H9 (cell line): ENCODE measurements at regions not wholly inside any gene's neighbourhood (a gene's known extent, or its start where the extent isn't known, plus 50 kb on each side); places are given as distances from the start of the nearest gene placed in this dataset.

Source experiments
- DNase-seq: peaks from one replicate; pipeline ENCODE4 v3.0.0-alpha.2; 2017
- H2AFZ ChIP-seq: one replicate; pipeline ENCODE4 v1.6.1; 2013; ENCODE audit warnings: mild to moderate bottlenecking, low read length, control low read depth, moderate library complexity
- H2AK5ac ChIP-seq: 2 replicates; pipeline ENCODE4 v1.6.1; 2013; ENCODE audit warnings: low read length, control low read depth, mixed read lengths; ENCODE audit not compliant: insufficient read length
- H2BK120ac ChIP-seq: one replicate; pipeline ENCODE4 v1.6.1; 2013; ENCODE audit warnings: low read depth, mild to moderate bottlenecking, low read length, control low read depth, inconsistent platforms; ENCODE audit not compliant: poor library complexity, severe bottlenecking
- H2BK12ac ChIP-seq: 2 replicates; pipeline ENCODE4 v1.6.1; 2013; ENCODE audit warnings: low read length, control low read depth, mixed read lengths, low read depth; ENCODE audit not compliant: insufficient read length
- H2BK15ac ChIP-seq: 2 replicates; pipeline ENCODE4 v1.6.1; 2013; ENCODE audit warnings: low read depth, low read length, control low read depth
- H2BK20ac ChIP-seq: one replicate; pipeline ENCODE4 v1.6.1; 2013; ENCODE audit warnings: low read depth, mild to moderate bottlenecking, low read length, control low read depth, inconsistent platforms; ENCODE audit not compliant: poor library complexity, severe bottlenecking
- H2BK5ac ChIP-seq: 2 replicates; pipeline ENCODE4 v1.6.1; 2013; ENCODE audit warnings: low read length, control low read depth, mixed read lengths; ENCODE audit not compliant: insufficient read length
- H3K14ac ChIP-seq: 2 replicates; pipeline ENCODE4 v1.6.1; 2013; ENCODE audit warnings: low read length, control low read depth; ENCODE audit not compliant: insufficient read depth
- H3K18ac ChIP-seq: 2 replicates; pipeline ENCODE4 v1.6.1; 2013; ENCODE audit warnings: low read depth, mild to moderate bottlenecking, mixed read lengths, low read length, control low read depth; ENCODE audit not compliant: insufficient read length
- H3K23ac ChIP-seq: 2 replicates; pipeline ENCODE4 v1.6.1; 2013; ENCODE audit warnings: low read length, control low read depth, mixed read lengths, low read depth; ENCODE audit not compliant: insufficient read length
- H3K23me2 ChIP-seq: 2 replicates; pipeline ENCODE4 v1.6.1; 2013; ENCODE audit warnings: low read depth, mild to moderate bottlenecking, mixed read lengths, low read length, control low read depth; ENCODE audit not compliant: insufficient read length, poor library complexity, severe bottlenecking
- H3K27ac ChIP-seq: 2 replicates; pipeline ENCODE4 v1.5.1; 2013; ENCODE audit warnings: low read length, control low read depth, mixed read lengths, low read depth; ENCODE audit not compliant: insufficient read length
- H3K27me3 ChIP-seq: 2 replicates; pipeline ENCODE4 v1.6.1; 2013; ENCODE audit warnings: low read length, control low read depth, inconsistent platforms; ENCODE audit not compliant: insufficient read depth
- H3K4ac ChIP-seq: 2 replicates; pipeline ENCODE4 v1.6.1; 2013; ENCODE audit warnings: low read depth, mild to moderate bottlenecking, control low read depth, inconsistent platforms, low read length, moderate library complexity
- H3K4me1 ChIP-seq: 2 replicates; pipeline ENCODE4 v1.6.1; 2013; ENCODE audit warnings: low read length, control low read depth, inconsistent platforms; ENCODE audit not compliant: insufficient read depth
- H3K4me2 ChIP-seq: 2 replicates; pipeline ENCODE4 v1.6.1; 2013; ENCODE audit warnings: low read length, control low read depth, mixed read lengths; ENCODE audit not compliant: insufficient read length, insufficient read depth
- H3K56ac ChIP-seq: 2 replicates; pipeline ENCODE4 v1.6.1; 2013; ENCODE audit warnings: low read depth, mild to moderate bottlenecking, mixed read lengths, low read length, control low read depth; ENCODE audit not compliant: insufficient read length
- H3K79me1 ChIP-seq: 2 replicates; pipeline ENCODE4 v1.6.1; 2013; ENCODE audit warnings: low read depth, mild to moderate bottlenecking, moderate library complexity, low read length, control low read depth, inconsistent platforms; ENCODE audit not compliant: insufficient read depth, poor library complexity, severe bottlenecking
- H3K79me2 ChIP-seq: 2 replicates; pipeline ENCODE4 v1.6.1; 2013; ENCODE audit warnings: low read length, control low read depth, inconsistent platforms; ENCODE audit not compliant: insufficient read depth
- H3K9ac ChIP-seq: 2 replicates; pipeline ENCODE4 v1.6.1; 2013; ENCODE audit warnings: low read length, control low read depth, mixed read lengths; ENCODE audit not compliant: insufficient read length; ENCODE audit errors: extremely low read depth
- H3K9me3 ChIP-seq: one replicate; pipeline ENCODE4 v1.6.1; 2013; ENCODE audit warnings: low read depth, low read length, inconsistent platforms; ENCODE audit not compliant: control insufficient read depth
- H3T11ph ChIP-seq: one replicate; pipeline ENCODE4 v1.6.1; 2013; ENCODE audit warnings: mild to moderate bottlenecking, low read length, control low read depth, inconsistent platforms
- H4K20me1 ChIP-seq: one replicate; pipeline ENCODE4 v1.6.1; 2013; ENCODE audit not compliant: control insufficient read depth, insufficient read length, insufficient read depth
- H4K5ac ChIP-seq: 2 replicates; pipeline ENCODE4 v1.6.1; 2013; ENCODE audit warnings: low read depth, mild to moderate bottlenecking, mixed read lengths, low read length, control low read depth; ENCODE audit not compliant: insufficient read length
- H4K8ac ChIP-seq: replicated peaks from 2 replicates; pipeline ENCODE4 v1.6.1; 2013; ENCODE audit warnings: low read length, control low read depth, mixed read lengths, low read depth; ENCODE audit not compliant: insufficient read length
- H4K91ac ChIP-seq: 2 replicates; pipeline ENCODE4 v1.6.1; 2013; ENCODE audit warnings: low read depth, mild to moderate bottlenecking, moderate library complexity, mixed read lengths, low read length, control low read depth; ENCODE audit not compliant: insufficient read length
- H3K27ac Mint-ChIP-seq, 3 experiments: 2 replicates in 2 of 3; 3 replicates in 1 of 3; pipeline ENCODE4 v1.8.0; 2020 to 2021; ENCODE audit warnings: mixed read lengths in 3 of 3, mild to moderate bottlenecking in 1 of 3, moderate library complexity in 1 of 3
- H3K27me3 Mint-ChIP-seq: 2 replicates; pipeline ENCODE4 v1.8.0; 2021; ENCODE audit warnings: low read depth, mild to moderate bottlenecking, moderate library complexity, mixed read lengths
- H3K36me3 Mint-ChIP-seq, 3 experiments: 2 replicates in 2 of 3; 3 replicates in 1 of 3; pipeline ENCODE4 v1.8.0; 2020 to 2021; ENCODE audit warnings: low read depth in 3 of 3, mixed read lengths in 3 of 3; ENCODE audit not compliant: insufficient read depth in 1 of 3
- H3K4me1 Mint-ChIP-seq, 2 experiments: 2 replicates each; pipeline ENCODE4 v1.8.0; 2020; ENCODE audit warnings: mixed read lengths in 2 of 2
- H3K4me3 Mint-ChIP-seq, 2 experiments: 2 replicates in 1 of 2; 3 replicates in 1 of 2; pipeline ENCODE4 v1.8.0; 2020 to 2021; ENCODE audit warnings: mild to moderate bottlenecking in 2 of 2, mixed read lengths in 2 of 2, moderate library complexity in 1 of 2
- H3K9me3 Mint-ChIP-seq, 2 experiments: 2 replicates in 1 of 2; 3 replicates in 1 of 2; pipeline ENCODE4 v1.8.0; 2020; ENCODE audit warnings: mild to moderate bottlenecking in 2 of 2, mixed read lengths in 2 of 2, moderate library complexity in 1 of 2
- CTCF ChIP-seq: fragments of 200-600 bp; sonication (generic); conservative IDR thresholded peaks from 3 replicates; pipeline ENCODE4 v1.8.0; 2021; ENCODE audit warnings: antibody characterized with exemption, mild to moderate bottlenecking
- WGBS: extraction: QIAGEN DNeasy Blood & Tissue Kit; methylation state at CpG from one replicate; pipeline ENCODE4 v1.1.7; 2013; ENCODE audit warnings: missing lambda C conversion rate, low lambda C conversion rate, mixed read lengths; ENCODE audit not compliant: insufficient read length; ENCODE audit errors: extremely low coverage; 5-methylcytosine and 5-hydroxymethylcytosine counted together

GRCh38 chr9:90307891-90308290 is 334.7 kb downstream of the DIRAS2 start:
- Histone ChIP-seq H3K4ac (no peak overlapping the region), H3T11ph (no peak overlapping the region), H3K79me2 (no peaks in the 10 kb centered on the region), H2BK20ac (no peak overlapping the region), H3K27ac (no peak overlapping the region), H2BK15ac (no peak overlapping the region), H2BK5ac (no peak overlapping the region), H2BK120ac (no peak overlapping the region), H3K9ac (no peak overlapping the region), H2AK5ac (no peak overlapping the region), H3K23ac (no peak overlapping the region), H4K91ac (no peak overlapping the region), H3K27me3 (no peaks in the 10 kb centered on the region), H3K9me3 (no peaks in the 10 kb centered on the region), H4K8ac (no peak overlapping the region), H3K56ac (no peak overlapping the region), H3K4me2 (no peak overlapping the region), H2AFZ (no peak overlapping the region), H3K4me1 (no peaks in the 10 kb centered on the region), H3K23me2 (no peaks in the 10 kb centered on the region), H3K79me1 (no peaks in the 10 kb centered on the region), H4K20me1 (no peaks in the 10 kb centered on the region), H3K14ac (no peak overlapping the region), H3K18ac (no peak overlapping the region), H2BK12ac (no peak overlapping the region), H4K5ac (no peak overlapping the region)
- Mint-ChIP-seq H3K27ac (no peak overlapping the region), H3K27me3 (no peaks in the 10 kb centered on the region), H3K9me3 (no peaks in the 10 kb centered on the region), H3K4me1 (no peaks in the 10 kb centered on the region), H3K36me3 (no peaks in the 10 kb centered on the region), H3K4me3 (no peak overlapping the region)
- no peak for DNase-seq
- no CpG with 5 or more reads among the region's 4 CpGs for WGBS
- no peak for TF ChIP-seq CTCF
